ENCODE measurements at regions not wholly inside any gene's neighbourhood (a gene's known extent, or its start where the extent isn't known, plus 50 kb on each side); places are given as distances from the start of the nearest gene placed in this dataset.

DNA sequence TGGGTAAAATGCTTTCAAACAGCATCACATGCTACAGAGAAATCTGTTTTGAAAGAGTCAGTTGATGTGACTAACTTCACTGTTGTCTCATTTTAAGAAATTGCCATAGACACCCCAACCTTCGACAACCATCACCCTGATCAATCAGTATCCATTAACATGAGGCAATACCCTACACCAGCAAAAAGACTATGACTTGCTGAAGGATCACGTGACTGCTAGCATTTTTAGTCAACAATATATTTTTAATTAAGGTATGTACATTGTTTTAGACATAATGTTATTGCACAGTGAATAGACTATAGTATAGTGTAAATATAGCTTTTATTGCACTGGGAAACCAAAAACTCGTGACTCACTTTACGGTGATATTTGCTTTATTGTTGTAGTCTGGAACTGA is 200.0 kb upstream of the ARHGAP24 start:
- no peak for DNase-seq

DNA sequence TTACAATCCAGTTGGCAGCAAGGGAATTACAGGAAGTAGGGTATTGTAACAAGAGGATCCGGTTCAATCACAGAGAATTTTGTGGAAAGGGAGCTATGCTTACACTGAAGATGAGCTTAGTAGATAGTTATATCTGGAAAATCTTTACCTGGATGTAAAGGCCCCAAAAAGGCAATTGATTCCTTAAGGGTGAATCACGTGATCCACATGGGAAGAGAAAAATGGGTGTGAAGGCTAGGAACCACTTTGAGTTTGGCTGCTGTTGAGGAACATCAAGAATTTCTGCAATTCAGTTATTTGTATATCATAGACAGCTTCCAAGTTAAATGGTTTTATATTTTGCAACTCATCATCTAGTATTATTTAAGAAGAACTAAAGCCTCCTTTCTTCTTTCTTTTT is 194.0 kb upstream of the ARHGAP24 start:
- DNase-seq = no peak

DNA sequence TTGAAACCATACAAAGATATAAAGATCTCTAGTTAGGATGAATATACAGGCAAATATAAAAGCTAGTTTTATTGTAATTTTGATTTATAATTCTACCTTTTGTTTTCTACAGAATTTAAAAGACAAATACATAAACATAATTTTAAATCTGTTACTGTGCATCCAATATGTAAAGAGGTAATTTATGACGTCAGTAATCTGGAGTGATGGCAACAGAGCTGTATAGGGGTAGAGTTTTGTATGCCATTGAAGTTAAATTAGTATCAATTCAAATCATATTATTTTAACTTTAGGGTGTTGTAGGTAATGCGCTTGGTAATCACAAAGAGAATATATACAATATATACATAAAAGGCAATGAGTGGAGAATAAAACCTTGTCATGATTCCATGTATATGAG is 183.7 kb upstream of the ARHGAP24 start:
- no peak for DNase-seq

DNA sequence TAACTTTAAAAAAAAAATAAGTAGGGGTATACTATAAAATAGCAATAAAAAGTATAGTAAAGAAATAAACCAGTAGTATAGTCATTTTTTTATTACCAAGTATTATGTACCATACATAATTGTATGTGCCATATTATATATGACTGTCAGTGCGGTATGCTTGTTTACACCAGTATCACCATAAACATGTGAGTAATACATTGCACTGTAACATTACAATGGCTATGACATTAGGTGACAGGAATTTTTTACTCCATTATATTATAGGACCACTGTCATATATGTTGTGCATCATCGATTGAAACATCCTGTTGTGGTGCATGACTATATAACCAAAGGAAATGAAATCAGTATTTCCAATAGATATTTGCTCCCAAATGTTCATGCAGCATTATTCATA is 176.9 kb upstream of the ARHGAP24 start:
- no peak for DNase-seq

DNA sequence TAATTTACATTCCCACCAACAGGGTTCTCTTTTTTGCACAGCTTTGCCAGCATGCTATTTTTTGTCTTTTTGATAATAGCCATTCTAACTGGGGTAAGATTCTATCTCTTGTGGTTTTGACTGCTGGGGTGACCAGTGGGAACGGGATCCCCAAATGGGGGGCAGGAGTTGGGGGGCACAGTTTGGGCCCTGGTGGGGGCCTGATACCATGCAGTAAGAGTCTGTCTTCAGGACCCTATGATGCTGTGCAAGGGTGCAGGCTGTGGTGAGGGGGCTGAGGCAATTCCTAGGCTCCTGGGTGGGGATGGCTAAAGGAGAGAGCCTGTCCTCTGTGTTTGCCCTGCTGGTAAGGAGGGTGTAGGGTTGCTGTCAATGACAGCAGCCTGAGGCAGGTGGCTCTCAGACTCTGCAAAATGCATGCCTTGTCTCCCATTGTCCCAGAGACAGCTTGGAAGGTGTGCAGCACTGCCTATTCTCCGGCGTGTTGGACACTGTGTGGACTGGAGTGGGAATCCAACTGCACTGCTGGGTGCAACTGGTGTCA is 172.7 kb upstream of the ARHGAP24 start:
- no peak for DNase-seq

DNA sequence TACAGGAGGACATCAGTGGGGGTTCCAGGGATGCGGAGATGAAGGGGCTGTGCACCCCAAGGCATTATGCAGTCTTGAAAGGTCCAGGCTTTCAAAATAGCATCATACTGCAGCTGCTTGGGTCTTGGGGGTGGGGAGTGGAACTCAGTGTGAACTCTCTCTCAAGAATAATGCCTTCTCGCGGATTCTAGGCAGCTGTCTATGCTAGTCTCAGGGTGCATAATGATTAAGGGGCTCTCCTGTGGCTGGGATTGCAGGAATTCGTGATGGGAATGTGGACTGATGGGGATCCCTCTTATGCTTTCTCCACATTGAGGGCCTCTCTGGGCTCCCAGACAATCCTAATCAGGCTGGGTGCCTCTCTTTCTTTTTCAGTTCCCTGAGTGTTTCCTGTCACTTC is 172.2 kb upstream of the ARHGAP24 start:
- no peak for DNase-seq

DNA sequence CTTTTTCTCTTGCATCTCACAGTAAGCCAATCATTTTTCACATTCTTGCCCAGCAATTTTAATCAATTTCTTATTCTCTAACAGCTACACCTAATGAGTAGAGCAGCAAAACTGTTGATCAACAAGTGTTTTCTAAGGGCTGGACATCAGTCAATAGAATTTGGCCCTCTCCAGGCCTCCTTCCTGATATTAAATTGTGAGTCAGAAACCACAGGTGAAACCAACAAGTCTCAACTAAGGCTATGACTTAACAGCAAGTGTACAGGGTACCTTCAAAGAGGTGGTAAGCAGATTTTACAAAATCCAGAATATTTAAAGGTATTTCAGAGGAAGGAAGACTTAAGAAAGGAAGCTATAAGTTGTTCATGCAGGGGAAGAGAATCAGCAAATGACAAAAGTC is 156.5 kb upstream of the ARHGAP24 start:
- no peak for DNase-seq

DNA sequence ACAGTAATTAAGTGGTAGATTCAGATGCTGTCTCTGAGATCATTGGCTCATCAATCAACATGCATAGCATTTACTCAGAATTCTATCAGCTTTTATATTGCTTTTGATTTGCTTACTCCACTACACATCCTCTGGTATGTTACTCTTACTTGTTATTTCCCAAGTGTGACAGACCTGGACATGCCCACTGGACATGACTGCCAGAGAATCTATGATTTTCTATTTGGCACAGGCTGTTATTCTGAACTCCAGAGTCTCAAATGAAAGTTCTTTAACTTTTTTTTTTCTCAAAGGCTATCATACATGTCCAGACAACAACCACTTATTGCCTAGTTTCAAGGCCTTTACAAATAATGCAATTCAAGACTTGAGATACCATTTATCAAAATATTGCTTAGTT is 116.1 kb upstream of the ARHGAP24 start:
- no peak for DNase-seq

DNA sequence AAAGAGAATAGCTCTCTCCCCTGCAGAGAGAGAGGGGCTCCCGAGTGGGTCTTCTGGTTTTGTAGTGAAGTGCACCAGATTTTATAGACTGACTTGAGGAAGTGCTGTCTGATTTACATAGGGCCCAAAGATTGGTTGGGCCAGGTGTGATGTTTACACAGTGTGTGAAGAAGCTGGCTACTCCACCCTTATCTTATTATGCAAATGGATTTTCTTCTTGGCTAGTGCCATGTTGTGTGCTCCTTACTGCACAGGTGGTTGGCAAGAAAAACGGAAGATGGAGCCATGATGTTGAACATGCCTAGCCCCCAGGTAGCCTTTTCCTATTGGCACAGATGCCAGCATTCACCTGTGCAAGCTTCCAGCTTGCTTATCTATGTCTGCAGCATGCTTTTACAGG is 112.4 kb upstream of the ARHGAP24 start:
- no peak for DNase-seq

DNA sequence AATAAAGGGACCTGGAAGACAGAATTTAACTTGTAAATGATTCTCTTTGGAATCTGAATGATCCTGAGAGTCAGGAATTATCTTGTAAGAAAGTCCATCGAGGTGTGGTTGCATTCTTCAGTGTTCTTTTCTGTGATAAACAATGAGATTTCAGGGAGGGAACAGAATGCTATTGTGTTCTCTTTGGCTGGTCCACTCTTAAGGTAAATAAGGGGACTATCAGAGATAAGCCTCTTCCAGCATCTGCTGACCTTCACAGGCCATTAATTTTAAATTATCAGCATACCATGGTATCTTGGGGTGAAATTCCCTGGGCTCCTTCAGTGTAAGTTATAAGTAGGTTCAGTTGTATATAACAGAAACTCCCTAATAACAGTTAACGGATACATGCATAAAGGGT is 107.1 kb upstream of the ARHGAP24 start:
- no peak for DNase-seq

DNA sequence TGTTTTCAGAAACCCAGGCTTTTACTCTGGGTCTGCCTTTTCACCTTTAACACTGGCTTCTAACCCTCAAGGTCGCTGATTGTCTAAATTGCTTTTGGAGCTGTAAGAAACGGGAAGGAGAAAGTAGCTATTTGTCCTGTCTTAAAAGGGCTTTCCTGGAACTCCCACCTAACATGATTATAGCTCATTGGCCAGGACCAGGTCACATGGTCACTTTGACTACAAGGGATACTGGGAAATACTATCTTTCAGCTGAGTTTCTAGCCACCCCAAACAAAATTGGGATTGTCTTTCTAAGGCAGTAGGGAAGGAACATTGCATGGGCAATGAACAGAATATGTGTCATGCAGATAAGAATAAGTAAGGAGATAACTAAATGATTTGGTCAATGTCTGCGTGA is 106.7 kb upstream of the ARHGAP24 start:
- DNase-seq = no peak

DNA sequence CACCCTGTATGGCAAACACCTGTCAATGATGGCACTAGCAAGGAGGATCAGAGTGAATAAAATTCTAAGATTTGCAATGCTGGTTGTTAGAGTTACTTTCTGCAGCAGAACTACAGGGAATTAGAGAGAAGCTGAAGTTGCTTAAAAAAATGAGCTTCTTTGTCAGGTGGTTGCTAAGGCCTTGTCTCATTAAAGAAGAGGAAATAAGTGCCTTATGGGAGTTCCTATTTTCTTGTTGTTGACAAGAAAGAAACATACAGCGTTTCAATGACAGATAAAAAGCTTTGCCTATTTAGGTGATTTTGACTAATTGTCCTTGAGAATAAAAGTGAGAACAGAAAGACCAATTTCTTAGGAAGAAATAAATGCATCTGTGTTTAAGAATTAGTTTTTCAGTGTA is 106.0 kb upstream of the ARHGAP24 start:
- DNase-seq = no peak

DNA sequence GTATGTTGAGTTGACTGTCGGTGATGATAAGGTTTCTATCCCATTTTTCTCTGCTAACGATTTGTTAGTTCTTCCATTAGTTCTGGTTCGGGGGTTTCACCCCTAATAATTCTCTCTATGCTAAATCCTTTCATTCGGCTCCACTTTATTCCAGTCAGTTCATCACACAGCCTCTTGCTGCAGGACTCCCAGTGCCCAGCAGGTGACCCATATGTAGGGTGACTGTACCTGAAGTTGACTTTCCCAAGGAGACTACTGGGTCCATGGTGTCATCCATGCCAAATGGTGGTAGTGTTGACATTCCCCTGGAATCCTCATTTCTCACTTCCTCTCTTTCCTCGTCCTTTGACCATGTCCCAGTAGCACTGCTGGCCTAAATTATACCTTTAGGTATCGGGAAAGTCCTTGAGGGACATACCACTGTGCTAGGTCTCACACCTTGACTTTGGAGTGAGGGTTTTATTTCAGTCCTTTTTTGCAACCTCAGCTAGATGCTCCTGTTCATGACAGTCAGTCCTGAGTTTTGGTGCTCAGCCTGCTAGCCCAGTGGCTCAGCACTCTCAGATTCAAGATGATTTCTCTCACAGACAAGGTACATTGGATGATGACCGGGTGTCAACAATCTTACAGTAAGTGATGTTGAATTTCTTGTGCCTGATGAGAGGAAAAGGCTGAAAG is 105.1 kb upstream of the ARHGAP24 start:
- no peak for DNase-seq

DNA sequence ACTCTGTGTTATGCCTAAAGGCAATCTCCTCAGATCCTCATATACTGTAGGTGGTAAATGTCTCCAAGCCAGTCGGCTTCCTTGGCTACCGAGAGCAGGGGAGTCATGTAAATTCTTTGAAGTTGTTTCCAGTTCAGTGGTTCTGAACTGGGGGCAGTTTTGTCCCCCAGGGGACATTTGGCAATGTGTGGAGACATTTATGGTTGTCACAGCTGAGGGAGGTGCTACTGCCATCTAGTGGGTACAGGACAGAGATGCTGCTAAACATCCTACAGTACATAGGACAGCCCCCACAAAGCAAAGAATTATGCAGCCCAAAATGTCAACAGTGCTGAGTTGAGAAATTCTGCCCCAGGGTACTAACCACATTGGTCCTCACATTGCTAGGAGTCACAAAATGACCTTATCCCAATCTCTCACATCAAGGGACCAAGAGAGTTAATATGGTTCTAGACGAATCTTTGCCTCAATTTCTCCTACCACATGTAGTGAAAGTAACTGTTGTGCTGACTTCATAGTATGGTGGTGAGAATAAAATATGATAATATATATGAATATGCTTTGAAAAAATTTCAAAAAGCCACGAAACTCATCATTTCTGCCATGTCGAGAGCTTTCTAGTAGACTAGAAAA is 104.4 kb upstream of the ARHGAP24 start:
- DNase-seq = no peak

DNA sequence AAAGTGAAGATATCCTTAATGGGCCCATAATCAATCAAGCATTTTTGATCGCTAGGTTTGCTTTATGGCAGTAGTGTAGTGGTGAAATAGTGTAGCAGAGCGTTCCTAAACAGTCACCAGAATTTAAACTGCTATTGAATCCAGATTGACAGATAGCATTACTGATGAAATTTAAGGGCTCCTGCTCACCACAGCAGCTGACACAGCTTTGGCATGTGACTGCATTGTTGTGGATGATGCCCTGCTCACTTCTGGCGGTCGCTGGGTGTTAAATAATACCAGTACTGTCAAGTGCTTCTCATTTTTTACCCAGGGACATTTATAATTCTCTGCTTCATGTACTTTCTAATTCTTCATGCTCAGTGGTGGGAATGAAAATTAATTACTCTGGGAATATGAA is 102.0 kb upstream of the ARHGAP24 start:
- DNase-seq = no peak

DNA sequence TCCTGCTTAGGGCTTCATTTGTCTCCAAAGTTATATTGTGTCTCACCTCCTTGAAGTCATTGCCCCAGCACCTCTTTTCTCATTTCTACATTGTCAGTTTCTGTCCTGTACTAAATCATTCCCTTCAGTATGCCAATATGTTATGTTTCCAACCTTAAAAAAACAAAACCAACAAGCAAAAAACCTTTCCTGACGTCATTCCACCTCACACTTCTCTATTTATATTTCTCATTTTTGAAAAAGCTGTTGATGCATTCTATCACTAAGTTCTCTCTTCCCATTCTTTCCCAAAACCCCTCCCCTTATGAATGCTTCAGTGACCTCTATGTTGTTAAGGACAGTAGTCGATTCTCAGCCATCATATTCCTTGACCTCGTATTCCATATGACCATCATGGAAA is 98.7 kb upstream of the ARHGAP24 start:
- no peak for DNase-seq

DNA sequence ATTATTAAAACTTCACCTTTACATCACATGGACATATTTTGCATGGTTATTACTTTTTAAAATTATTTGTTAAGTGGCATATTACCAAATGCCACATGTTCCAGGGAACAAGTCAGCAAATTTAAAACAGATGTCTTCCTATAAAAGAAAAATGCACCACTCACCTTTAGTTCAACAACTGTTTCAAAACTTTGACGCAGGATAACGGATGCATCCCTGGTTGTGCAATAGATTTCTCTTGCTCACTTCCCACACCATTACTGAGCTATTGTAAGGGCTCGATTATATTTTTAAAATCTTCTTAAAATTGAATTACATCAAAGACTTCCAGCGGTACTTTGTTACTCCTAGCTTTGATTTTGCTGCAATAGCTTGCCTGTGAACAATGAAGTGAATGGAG is 93.0 kb upstream of the ARHGAP24 start:
- no peak for DNase-seq

DNA sequence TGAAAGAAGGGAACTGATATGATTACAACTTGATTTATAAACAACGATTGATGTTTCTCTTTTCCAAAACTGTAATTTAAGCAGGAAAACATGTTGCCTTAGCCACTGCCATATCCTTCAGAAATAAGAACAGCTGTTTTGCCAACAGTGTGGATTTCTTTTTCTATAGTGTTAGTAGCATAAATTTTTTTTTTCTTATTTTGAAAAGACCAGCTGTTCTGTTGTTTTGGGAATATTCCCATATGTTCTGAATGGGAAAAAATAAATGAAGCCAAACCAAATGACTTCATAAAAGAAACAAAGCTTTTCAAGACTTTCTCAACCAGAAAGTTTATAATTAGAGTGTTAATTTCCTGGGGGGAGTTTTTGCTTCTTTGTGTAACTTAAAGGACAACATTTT is 83.9 kb upstream of the ARHGAP24 start:
- no peak for DNase-seq

DNA sequence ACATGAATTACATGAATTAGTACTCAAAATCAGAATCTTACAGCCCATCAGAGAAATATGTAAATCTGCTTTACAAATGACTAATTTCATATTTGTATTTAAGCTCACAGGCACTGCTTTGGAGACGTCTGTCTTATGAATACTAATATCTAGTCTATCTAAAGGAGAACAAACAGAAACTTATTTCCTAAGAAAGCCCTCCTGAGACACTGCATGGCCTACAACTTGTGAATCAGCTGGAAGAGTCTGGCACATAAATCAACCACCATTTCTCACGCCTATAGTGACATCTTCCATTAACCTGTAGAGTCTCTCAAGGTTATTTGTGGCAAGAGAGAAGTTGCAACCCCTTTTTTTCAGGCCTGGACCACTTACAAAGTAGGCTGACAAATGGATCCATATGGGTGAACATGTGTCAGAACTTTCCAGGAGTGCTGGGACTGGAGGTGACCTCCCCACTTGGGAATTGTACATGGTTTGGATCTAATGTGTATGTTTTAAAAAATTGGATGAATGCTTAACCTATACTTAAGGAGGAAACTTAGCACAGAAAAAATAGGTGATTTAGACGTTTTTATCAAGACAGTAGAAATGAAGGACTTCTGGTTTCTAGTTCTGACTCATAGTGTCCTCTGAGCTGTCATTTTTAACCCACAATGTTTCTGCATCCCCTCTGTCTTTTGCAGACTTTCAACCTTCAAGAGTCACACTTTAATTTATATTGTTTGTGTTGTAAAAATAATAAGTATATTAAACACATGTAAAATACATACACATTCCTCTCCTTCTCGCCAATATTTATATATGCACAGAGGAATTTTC is 83.2 kb upstream of the ARHGAP24 start:
- no peak for DNase-seq

DNA sequence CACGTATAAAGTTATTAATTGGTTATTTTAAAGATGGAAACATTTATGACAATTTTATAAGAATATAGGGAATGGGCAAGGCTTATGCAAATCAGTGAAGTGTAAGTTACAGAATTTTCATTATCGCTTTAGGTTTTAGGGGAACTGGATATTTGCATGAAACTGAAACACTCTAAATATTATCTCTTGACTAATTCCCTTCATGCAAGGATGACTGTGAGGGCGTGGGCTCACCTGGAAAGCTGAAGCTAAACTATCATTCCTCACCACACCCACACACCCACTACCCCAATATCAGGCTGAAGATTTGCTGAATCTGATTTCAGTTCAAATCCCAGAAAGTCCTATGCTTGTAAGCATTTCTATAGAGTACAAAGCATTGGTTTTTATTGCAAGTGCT is 81.7 kb upstream of the ARHGAP24 start:
- DNase-seq = no peak

DNA sequence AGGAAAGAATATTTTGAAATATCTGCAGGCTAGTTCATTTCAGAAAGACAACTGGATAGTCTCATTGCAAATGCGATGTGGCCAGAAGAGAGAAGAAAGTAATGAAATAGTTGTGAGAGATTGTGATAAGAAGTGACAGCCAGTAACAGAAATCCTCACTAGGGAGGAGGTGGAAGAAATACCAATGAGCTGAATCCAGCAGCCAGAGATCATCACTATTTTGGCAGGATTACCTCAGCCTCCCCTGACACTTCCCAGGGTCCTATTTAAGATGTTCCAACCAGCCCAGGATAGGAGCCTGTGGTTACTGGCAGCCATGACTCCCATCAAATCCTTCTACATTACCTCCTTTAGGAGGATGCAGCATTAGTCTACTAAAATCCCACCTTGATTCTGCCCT is 76.7 kb upstream of the ARHGAP24 start:
- DNase-seq = no peak

DNA sequence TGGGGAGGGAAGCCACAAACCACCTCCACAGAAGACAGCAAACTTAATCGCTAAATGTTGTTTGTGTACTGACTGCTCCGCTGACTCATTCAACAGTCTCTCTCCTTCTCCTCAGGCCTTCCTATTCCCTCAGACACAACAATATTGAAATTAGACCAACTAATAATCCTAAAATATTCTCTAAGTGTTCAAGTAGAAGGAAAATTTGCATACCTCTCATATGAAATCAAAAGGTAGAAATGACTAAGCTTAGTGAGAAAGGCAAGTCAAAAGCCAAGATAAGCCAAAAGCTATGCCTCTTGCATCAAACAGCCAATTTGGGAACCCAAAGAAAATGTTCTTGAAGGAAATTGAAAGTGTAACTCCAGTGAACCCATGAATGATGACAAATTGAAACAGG is 75.7 kb upstream of the ARHGAP24 start:
- DNase-seq = no peak

DNA sequence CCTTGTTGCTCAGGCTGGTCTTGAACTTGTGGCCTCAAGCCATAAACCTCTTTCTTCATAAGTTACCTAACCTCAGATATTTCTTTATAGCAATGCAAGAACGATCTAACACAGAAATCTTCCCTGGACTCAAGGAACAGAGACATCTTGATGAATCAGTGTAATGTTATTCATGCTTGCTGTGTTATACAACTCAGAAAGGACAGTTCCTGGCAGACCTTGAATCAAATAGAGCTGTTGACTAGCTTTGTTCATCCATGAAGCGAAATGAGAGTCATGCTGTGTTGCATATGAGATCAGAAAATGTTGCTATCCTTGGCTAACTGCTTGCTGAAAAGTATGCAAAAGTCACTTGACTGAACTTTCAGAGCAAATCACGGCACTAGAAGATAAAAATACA is 72.6 kb upstream of the ARHGAP24 start:
- DNase-seq = no peak

DNA sequence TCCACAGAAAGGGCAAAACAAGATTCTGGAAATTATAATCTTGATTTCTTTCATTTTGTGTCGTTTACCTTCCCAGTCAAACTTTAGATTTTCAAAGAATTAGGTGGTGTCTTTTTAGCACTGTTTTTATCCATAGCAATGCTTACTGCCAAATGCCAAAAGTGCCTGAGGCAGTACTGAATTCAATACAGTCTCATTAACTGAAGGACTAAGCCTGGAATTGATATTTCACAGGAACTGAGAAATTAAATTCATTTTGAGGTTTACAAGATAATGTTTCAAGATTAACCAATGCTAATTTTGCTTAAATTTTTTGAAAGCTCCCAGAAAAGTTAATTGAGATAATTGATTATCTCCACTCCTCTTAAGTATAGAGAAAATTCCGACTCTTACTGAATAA is 68.8 kb upstream of the ARHGAP24 start:
- no peak for DNase-seq

All from NCI-H510A (cell line).